GM18508 (cell line): ENCODE measurements at regions not wholly inside any gene's neighbourhood (a gene's known extent, or its start where the extent isn't known, plus 50 kb on each side); places are given as distances from the start of the nearest gene placed in this dataset.

Experiments
- ATAC-seq: cut with Tn5 transposase; IDR thresholded peaks from one replicate; pipeline ENCODE4 v1.9.1; 2021; ENCODE audit warnings: moderate number of reproducible peaks; ENCODE audit not compliant: insufficient read depth, unreplicated experiment

- ATAC-seq, result no peak
These were observed 51.0 kb downstream of the FAT4 start for GRCh38 chr4:125365731-125366130.

DNA sequence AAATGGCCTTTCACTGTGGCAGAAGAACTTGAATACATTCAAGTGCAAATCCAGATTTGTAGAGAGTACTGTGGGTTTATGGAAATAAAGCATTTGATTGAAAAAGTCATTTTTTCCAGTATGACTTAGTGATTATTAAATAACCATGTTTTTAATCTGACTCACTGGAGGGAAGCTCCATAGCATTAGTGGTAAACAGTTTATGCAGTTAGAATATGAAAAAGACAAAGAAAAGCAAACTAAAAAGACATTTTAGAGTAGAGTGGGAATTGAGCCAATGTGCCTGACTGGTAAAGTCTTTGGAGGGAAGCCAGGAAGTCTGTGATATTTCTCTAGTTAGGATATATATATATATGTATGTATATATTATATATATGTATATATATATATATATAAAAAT, 53.4 kb downstream of the FAT4 start:
- no peak for ATAC-seq

GRCh38 chr4:125368671-125369081, 53.9 kb downstream of the FAT4 start:
- ATAC-seq, result no peak

DNA sequence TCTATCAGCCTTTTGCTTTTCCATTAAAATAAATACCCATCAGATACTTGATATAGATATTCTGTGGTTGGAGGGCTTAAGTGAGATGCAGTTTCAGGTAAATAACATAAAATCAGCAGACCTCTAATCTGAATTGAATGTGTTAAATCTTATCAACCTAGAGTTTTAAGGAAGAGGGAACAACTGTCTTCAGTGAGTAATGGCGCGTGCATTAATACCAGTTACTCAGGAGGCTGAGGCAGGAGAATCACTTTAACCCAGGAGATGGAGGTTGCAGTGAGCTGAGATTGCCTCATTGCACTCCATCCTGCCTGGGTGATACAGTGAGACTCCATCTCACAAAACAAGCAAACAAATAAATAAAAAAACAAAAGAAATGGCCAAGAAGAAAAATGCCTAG, 54.3 kb downstream of the FAT4 start:
- ATAC-seq, result no peak

- ATAC-seq, result no peak
These were observed 55.7 kb downstream of the FAT4 start for GRCh38 chr4:125370478-125370877.

- ATAC-seq, result no peak
These were observed 68.2 kb downstream of the FAT4 start for GRCh38 chr4:125382995-125383394.

- no peak for ATAC-seq
These were observed 73.0 kb downstream of the FAT4 start for GRCh38 chr4:125387770-125388169.

- no peak for ATAC-seq
These were observed 73.9 kb downstream of the FAT4 start for GRCh38 chr4:125388613-125389012.

DNA sequence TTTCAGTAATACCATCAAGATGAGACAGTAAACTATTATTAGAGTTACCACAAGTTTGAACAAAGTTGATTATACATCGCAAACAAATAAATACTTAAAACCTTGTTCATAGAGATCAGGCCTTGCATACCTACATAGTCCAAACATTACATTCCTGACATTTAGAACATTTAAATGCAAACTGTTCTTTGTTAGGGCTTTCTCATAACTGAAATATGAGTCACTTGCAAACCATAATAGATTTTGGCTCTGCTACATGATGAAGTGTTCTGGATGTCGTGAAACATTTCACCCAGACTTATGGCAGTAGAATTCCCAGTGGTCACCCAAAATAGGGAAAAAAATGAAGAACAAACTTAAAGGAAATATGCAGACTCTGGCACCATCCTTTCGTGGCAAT, 75.0 kb downstream of the FAT4 start:
- no peak for ATAC-seq

GRCh38 chr4:125390126-125390525, 75.4 kb downstream of the FAT4 start:
- ATAC-seq, result no peak

DNA sequence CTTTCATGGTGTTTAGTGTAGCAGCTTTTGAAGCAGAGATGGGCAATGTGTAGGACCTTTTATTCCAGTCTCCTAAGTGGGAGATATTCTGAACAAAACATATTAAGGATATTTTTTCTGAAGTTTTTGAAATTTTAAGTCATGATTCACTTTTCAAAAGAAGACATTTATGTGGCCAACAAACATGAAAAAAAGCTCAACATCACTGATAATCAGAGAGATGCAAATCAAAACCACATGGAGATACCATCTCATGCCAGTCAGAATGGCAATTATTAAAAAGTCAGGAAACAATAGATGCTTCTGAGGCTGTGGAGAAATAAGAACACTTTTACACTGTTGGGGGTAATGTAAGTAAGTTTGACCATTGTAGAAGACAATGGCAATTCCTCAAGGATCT, 76.0 kb downstream of the FAT4 start:
- no peak for ATAC-seq

DNA sequence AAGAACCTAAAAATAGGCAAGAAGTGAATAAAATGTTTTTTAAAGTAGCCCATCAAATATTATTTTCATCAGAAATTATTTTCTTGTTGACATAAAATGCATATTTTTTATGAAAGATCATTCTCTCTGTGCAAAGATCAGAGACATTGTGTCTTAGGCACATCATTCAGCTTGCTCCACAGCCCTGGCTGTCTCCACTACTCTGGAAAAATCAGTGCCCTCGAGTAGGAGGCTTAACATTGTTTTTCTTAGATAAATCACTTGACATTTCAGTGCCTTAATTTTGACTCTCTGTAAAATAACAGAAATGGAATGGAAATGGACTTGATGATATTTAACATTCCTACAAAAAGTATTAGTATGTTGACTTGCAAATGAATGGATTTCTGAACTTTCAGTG, 77.9 kb downstream of the FAT4 start:
- ATAC-seq, result no peak

GRCh38 chr4:125393825-125394224, 79.1 kb downstream of the FAT4 start:
- no peak for ATAC-seq

GRCh38 chr4:125397226-125397625, 82.5 kb downstream of the FAT4 start:
- ATAC-seq, result no peak

GRCh38 chr4:125398263-125399002, 83.7 kb downstream of the FAT4 start:
- ATAC-seq, result no peak

DNA sequence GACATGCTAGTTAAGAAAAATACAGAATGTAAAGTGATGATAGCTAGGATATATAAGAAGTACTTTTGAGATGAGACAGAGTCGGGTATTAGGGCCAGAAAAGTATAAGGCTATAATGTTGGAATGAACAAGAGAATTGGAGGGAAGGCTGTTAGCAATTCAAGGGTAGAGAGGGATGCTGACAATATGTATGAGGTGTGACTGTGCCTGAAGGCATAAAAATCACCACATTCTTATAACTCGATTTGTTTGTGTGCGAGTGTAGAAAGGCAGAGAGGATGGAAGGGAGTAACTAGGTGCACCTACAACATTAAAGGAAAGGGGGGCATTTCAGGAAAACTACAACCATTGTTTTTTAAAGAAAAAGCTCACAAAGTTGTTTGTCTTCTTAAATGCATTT, 86.0 kb downstream of the FAT4 start:
- ATAC-seq, result no peak

DNA sequence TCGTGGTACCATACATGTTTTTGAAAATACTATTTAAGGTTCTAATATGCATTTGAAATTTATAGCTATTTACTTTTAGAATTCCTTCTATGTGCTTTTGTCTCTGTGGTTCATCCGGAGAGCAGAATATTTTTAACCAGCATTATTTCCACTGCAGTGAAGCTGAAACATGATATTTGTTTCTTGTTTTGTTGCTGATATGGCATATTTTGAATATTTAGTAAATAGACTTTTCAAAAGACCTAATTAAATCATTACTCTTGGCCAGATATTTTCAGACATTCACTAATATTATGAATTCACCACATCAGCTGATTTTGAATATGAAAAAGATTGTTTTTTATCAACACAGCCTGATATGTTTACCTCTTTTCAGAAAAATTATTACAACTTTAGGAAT, 87.0 kb downstream of the FAT4 start:
- no peak for ATAC-seq

GRCh38 chr4:125420526-125420925, 105.8 kb downstream of the FAT4 start:
- ATAC-seq, result no peak

- ATAC-seq, result no peak
These were observed 106.8 kb downstream of the FAT4 start for GRCh38 chr4:125421547-125421946.

- no peak for ATAC-seq
These were observed 108.4 kb downstream of the FAT4 start for GRCh38 chr4:125423124-125423523.

- ATAC-seq, result no peak
These were observed 114.1 kb downstream of the FAT4 start for GRCh38 chr4:125428832-125429231.

- ATAC-seq, result no peak
These were observed 115.3 kb downstream of the FAT4 start for GRCh38 chr4:125430086-125430485.

GRCh38 chr4:125432078-125432477, 117.3 kb downstream of the FAT4 start:
- ATAC-seq, result no peak
